NCI-H1436 (cell line): ENCODE measurements at regions not wholly inside any gene's neighbourhood (a gene's known extent, or its start where the extent isn't known, plus 50 kb on each side); places are given as distances from the start of the nearest gene placed in this dataset.

Source experiments
- DNase-seq: peaks from one replicate; lab custom pipeline; 2025; lab: John Stamatoyannopoulos, UW

DNA sequence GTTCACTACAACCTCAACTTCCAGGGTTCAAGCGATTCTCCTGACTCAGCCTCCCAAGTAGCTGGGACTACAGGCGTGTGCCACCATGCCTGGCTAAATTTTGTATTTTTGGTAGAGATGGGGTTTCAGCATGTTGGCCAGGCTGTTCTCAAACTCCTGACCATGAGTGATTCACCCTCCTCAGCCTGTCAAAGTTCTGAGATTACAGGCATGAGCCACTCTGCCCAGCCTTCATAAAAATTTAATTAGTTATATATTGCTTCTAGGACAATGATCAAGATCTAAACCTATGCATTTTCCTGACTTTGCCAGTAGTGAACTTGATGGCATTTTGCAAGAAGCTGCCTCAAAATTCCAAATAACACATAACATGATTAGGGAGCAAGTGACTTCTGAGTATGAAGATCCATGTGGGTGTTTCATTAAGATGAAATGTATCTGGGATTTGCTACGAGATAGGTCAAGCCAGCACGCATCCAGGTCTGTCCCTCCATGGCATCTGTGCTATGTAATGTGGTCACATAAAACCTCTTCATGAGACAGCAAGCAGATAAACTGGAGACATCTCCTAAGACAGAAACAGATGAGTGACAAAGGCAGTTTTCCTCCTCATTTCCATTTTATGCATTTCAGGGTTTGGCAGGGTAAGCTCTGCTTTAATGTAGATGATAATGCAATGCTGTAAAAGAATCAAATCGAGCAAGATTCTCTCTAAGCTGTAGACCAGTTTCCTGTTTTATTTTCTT, 319.4 kb upstream of the ATP2B1 start:
- no peak for DNase-seq

DNA sequence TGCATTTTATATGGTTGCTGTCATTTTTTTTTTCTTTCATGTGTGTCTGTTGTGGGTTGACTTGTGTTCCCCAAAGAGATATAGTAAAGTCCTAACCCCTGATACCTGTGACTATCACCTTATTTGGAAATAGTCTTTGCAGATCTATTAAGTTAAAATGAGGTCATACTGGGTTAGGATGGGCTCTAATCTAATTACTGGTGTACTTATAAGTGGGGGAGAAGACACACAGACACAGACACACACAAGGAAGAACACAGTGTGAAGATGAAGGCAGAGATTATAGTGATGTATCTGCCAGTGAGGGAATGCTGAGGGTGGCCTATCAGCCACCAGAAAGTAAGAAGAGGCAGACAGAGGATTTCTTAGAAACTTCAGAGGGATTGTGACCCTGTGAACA, 318.4 kb upstream of the ATP2B1 start:
- no peak for DNase-seq

DNA sequence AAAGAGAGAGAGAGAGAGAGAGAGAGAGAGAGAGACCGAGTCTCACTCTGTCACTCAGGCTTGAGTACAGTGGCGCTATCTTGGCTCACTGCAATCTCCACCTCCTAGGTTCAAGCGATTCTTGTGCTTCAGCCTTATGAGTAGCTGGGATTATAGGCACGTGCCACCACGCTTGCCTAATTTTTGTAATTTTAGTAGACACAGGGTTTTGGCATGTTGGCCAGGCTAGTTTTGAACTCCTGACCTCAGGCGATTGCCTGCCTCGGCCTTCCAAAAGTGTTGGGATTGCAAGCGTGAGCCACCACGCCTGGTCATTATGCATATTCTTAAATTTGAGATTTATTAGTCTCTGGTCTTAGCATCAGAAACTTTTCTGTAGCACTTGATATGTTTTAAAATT, 317.9 kb upstream of the ATP2B1 start:
- no peak for DNase-seq

DNA sequence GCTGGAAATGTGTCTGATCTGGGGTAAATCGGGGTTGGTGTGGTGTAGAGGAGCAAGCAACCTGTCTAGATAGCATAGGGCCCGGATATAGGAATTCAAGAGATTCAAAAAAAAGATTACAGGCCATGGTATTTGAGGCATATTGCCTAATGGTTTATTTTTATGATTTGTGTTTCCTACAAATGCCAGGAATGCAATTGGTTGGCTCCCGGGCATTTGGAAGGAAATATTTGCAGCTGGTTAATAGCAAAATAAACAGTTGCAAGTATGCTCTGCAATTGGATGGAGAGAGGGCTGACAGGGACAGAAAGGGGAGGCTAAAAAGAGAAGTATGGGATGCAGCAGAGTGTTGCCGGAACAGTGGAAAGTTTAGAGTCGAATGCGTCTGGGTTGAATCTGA, 315.6 kb upstream of the ATP2B1 start:
- no peak for DNase-seq

DNA sequence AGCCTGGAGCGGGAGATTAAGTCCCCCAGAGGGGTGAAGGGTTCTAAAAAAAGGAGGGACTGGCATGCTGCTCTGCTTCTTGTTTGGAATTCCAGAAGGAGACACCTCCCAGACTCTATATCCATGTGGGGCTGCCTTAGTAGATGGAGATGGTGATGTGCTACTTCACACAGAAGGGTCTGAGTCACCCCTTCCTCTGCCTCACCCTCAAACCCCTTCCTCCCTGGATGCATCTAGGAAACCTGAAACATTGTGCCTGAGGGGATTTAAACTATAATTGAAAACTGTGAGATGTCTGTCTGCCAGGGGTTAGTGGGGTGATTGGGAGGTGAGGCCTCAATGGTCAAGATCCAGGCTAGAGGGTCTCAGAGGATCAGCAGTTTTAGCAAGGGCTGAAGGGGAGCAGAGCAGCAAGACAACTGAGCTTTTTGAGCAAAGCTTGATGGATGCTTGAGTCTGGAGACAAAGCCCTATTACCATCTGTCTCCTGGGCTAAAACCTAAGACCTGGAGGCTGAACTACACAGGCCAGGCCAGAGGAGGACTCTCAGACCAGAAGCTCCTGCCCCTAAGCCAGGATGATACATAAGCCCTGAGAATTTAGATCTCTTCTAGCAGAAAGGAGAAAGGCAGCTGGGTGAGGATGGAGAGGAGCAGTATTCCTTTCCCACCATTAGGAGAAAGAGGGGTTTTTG, 314.7 kb upstream of the ATP2B1 start:
- DNase-seq: no peak

DNA sequence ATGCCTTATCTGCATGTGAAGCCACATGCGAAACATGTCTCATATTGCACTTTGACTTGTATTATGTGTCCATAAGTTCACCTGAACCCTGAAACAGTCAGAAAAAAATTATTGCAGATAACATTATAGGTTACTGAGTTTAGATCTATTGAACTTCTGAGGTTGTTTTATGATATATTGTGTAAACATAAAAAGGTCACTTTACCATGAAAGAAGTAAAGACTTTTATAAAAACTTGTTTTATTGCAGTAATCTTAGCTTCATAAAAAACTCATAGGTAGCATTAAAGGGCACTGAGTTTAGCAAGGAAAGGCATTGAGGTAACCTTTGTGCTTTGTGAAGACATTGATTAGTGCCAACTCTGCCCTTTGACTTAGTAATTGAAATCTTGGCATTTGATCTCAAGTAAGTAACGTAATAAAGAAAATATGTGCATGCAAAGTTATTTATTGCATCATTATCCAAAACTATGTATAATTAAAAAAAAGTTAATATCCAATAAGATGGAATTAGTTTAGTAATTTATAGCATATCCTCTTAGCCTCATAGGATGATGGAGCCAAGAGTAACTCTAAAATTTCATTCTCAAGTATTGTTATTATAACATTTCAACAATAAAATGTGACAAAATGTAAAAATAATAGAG, 313.3 kb upstream of the ATP2B1 start:
- no peak for DNase-seq

DNA sequence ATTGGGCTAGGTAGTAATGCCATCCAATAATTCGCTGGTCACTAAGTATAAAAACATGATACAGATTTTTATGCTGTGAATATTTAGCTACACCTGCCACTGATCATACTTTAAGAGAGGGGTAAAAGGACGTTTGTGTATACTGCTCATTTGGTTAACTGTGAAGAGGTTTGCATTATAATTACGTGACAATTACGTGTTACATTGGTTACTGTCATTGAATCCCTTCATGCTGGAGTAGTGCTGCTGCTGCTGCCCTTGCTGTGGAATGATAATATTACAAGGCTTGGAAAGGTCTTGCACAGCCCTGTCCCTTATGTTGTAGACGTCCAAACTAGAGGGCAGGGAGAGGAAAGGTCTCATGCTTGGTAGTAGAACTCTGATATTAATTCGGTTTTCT, 312.2 kb upstream of the ATP2B1 start:
- no peak for DNase-seq

DNA sequence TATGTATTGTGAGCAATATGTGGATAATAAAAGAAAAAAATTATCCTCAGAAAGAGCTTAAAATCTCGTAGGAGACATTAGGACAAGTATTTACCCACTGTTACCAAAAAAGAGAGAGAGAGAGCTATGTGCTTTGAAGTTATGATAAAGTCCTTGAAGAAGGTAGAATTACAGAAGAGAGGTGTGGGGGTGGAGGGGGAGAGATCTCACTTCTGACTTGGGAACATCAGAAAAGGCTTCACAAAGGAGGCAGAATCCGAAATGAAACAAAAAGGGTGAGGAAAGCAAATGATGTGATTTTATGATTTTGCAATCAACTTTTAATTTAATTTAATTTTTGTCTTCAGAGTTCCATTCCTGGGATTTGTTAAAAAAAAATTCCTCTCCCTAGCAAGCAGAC, 311.8 kb upstream of the ATP2B1 start:
- no peak for DNase-seq

DNA sequence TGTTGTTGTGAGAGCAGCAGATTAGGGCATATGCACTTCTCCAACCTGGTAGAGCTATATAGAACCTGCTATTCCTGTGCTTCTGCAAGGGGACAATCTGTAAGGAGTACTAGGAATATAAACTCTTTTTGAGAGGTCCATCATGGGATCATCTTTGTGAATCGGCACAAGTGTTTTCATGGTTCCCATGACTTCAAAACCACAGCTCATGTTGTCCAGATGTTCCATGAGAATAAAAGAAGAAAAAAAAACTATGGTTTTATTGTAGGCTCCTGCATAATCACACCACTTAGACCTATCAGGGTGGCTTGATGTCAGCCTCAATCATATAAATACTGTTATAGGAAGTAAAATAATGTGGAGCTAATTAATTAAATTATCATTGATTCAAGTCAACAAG, 311.4 kb upstream of the ATP2B1 start:
- no peak for DNase-seq

DNA sequence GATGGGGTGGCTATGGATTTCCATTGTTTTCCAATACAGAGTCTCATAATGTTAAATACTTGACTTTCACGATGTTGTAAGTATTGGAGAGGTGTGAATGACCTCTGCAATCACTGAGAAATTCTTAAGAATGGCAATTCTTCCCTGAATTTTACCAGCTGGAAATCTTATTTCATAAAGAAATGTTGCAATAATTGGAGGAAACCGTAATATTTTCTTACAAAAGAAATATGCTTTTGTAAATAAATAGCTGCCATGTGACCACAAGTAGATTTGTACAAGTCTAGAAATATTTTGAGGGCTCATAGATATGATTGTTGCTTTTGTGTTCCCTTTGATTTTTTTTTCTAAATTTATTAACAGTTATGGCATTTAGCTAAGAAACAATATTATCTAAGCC, 308.7 kb upstream of the ATP2B1 start:
- DNase-seq: no peak

DNA sequence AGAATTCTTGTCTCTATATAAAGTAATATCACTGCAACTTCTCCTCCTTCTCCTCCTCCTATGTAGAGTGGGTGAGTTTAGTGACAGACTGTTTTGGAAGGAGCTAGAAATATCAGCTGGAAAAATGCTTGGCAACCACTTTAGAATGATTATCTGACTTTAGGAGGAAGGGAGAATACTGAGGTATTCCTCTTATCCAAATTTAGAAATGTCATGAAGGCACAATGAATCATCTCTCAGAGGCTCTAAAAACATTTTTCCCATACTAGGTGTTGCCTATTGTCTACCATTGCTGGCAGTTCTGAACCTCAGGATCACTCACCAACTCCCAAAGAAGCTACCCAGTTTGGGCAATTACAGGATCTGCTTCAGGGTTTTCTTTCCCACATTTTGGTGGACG, 306.6 kb upstream of the ATP2B1 start:
- no peak for DNase-seq

DNA sequence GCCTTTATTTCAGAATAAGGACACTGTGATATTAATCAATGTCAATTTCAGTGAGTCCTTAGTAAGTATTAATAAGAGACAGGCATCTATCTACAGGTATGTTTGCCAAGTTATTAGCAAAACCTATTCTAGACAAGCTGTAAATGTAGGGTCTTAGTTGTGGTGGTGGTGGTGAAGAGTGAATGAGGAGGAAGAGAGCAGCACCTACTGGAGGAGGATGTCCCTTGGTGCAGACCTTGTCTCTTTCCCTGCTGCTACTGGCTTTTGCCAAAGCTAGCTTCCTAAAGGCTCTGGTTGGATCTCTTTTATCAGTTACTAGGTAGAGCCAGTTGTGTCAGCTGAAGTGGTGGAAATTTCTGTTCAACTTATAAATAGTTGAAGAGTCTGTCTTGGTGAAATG, 304.8 kb upstream of the ATP2B1 start:
- no peak for DNase-seq

DNA sequence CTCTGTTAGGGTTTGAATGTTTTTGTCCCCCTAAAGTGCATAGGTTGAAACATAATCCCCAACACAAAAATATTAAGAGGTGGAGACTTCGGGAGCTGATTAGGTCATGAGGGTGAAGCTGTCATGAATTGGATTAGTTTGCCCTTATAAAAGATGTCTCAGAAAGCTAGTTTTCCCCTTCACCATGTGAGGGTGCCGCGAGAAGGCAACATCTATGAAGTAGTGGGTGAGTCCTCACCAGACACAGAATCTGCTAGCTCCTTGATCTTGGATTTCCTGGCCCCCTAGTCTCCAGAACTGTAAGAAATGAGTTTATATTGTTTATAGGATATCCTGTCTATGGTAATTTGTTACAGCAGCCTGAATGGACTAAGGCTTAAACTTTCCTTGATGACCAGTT, 301.5 kb upstream of the ATP2B1 start:
- no peak for DNase-seq

DNA sequence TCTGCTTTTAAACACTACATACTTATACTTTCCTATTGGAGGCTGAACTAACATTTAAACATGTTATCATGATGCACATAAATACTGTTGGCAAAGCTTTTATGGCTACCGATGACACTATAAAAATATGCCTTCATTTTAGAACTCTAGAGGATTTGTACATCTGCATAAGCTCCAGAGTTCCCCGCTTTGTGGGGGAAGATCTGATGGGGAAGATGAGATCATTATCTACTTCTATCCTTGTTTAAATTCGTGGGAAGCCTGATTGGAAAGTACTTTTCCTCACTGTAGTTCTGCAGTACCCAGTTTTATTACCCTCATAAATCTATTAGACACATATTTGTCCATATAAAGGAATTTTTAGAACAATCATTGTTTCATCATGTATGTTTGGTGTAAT, 299.6 kb upstream of the ATP2B1 start:
- no peak for DNase-seq

DNA sequence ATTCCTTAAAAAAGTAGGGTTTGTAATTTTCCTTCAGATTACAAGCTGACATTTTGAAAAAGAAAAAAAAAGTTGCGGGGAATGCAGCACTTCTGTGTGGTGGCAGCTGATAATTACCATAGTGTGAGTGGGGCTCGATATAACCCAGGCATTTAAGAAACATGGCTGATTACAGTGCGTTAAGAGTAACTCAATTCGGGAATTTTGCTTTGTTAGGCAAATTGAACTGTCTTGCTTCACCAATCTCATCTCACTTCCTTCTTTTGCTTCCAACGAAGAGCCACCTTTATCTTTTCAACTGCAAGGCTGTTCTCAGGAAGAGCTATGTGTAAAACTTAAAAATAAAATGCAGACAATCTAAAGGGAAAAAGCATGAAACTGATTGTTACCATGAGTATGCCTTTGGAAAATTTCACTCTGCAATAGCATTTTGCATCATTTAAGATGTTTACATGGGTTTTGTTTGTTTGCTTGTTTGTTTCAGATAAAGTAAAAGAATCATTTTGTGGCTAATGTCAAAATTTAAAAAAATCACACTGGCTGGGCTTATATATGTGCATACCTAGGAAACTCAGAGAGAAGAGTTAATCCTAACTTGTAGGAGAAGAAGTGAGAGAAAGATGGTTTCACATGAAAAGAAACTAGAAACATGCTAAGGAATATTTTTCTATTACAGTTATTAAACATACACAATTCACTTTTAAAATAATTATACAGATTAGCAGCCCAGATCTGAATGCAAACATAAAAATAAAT, 295.9 kb upstream of the ATP2B1 start:
- DNase-seq: no peak

DNA sequence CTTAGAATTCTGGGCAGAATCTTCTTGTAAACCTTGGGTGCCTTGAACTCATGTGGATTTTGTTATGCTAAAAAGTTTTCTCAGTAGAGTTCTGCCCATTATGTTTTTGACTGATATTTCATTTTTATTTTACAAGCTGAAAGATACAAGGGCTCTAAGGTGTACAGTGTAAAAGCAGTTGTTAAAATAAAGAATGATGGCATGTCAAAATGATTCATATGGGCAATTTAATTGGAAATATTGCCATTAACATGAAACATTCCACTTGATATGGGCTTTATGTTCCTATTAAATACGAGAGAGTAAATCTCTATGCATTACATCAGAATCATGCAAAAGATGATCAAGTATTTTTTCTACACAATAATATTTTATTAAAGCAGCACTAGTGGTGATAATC, 295.1 kb upstream of the ATP2B1 start:
- DNase-seq: no peak

DNA sequence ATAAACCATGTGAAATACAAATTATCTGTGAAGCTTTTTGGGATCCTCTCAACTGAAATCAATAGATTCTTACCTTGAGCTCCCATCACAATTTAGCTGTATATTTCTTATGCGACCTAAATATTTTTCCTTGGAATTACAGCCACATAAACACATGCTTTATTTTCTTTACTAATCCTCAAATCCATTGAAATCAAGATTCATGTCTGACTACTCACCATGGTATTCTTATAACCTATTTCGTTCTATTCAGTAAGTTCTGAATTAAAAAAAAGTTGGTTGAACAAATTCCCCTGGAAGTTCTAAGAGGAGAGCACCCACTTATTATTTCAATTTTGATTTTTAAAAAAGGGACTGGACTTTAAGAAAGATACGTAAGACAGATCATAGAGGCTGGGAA, 292.1 kb upstream of the ATP2B1 start:
- no peak for DNase-seq

DNA sequence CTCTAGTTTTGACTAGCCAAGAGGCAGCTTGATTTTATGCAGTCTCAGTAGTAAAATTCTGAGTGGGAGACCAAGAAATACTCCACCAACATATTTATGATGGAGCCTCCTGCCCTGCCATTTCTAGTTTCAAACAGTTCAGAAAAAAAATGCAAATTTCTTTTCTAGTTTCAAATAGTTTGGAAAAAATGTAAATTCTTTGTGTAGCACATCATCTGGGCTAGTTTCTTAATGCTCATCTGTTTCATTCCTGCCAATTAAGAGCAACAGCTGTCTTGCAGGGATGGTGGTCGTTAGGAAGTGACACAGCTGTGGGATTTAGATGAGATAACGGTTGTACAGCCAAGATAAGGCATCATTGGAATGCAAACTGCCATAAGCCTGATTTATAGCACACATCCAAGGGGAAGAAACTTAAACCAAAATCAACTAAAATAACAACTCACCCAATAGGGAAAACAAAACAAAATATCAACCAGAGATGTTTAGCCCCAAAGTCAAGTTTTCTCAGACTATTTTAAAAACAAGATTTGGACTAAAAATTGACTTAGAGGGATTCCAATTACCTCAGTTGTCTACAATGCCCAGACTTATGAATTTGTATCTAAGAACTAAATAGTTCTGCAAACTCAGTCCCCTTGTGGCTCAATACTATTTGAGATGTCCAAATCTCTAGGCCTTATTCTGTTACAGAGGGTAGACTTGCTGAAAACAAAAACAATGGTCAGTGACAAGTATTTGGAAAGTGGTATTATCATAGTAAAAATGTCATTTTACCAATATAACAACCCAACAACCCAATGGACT, 291.3 kb upstream of the ATP2B1 start:
- no peak for DNase-seq

DNA sequence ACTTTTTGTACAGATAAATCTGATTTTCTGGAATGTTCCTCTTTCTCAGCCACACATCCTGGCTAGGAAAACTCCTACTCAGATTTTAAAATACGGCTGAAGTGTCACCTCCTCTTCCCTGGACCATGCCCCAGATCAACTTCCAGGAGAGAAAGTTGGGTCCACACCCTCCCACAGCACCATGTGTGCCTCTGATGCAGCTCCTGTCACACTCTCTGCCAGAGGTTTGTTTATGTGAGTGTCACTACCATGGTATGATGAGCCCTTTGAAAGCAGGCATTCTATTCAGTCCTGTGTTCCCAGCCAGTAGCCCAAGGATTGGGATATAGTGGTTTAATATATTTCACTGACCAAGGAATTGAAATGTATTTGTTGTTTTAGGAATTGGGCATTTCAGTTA, 287.2 kb upstream of the ATP2B1 start:
- no peak for DNase-seq

DNA sequence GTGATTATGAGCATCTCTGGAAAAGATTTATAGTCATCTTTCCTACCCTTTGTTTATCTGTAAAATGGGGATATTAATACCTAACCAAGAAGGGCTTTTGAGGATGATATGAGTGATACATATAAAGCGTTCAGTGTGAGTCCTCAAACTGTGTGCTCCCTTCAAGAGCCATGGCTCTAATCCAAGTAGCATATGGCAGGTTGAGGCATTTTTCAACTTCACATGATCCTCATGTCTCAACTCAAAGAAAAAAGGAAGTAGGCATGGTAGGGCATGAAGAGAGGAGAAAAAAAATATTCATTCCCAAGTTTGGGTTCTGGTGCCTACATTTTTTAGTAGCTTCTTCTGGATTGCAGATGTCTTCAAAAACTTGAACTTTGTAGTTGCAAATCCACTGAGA, 286.3 kb upstream of the ATP2B1 start:
- DNase-seq: no peak

DNA sequence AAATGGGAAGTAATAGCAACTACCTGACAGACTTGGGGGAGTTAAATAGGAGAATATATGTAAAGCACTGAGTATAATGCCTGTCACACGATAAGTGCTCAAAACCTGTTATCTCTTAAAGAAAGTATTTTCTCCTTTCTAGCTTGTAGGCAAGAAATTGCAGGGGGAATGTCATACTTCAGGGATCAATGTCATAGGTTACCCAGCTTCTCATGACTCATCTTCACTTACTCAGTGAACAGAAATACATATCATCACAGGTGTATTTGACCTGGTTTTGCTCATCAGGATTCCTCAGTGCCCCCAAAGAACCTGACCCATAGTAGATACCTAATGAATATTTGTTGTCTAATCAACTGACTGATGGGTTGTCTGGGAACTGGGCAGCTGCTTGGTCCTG, 285.0 kb upstream of the ATP2B1 start:
- no peak for DNase-seq
